Fibroblast of skin of right quadriceps (primary cell): ENCODE measurements at regions not wholly inside any gene's neighbourhood (a gene's known extent, or its start where the extent isn't known, plus 50 kb on each side); places are given as distances from the start of the nearest gene placed in this dataset.
"Not testable (repeated sequence)": the region's sequence is repeated elsewhere in the genome, so short reads cannot be mapped to it uniquely, and the experiment has no call there.

Source experiments
- DNase-seq: peaks from one replicate; pipeline ENCODE4 v3.0.0-alpha.2; 2013

DNA sequence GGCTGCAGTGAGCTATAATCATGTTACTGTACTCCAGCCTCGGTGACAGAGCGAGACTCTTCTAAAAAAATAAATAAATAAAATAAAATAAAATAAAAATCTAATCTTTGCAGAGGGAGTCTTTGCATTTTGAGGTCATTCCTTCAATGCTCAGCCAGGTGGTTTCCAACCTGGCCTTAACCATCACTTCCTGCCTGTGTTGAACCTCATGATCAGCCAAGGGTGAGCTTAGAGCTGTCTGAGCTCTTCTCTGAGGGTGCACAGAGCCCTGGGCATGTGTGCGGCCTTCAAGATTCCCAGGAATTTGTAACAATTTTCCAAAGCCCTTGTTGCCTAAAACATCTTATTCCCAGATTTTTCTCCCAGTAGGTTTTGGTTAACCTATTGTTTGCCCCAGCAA lies 94.3 kb downstream of the KCNJ12 start:
- DNase-seq = not testable (repeated sequence)

DNA sequence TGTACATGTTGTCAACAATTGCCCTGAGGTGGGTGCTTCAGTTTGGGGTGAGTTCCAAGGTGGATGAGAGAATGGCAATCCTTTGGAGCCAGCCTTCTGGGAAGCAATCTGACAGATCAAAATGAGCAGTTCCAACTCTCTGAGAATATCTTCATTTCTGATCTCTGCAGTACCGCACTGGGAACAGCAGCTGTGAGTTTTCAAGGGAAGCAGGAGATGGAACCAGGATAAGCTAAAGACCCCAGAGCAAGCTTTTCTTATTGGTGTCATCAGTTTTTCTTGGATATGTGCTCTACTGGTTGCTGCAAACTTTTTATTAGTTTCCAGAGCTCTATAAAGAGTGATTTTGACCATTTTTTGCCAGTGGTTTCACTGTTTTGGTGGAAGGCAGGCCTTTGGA lies 94.7 kb downstream of the KCNJ12 start:
- DNase-seq = no peak

DNA sequence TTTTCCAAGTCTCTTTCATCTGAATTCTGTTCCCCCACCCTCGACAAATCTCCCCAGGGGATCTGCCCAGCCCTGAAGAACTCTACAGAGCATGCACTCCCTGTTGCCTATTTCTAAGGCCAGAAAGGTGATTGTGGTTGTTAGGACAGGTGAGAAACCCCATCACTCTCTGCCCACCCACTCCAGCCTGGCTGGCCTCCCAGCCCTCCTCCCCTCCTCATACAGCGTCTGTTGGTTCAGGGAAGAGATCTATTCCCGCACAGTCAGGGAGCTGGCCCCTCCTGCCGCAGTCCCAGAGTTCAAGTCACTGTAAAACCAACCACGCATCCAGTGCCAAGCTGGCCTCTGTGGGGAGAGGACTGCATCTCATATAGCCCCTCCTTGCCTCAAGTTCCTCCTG lies 98.7 kb downstream of the KCNJ12 start:
- no peak for DNase-seq

DNA sequence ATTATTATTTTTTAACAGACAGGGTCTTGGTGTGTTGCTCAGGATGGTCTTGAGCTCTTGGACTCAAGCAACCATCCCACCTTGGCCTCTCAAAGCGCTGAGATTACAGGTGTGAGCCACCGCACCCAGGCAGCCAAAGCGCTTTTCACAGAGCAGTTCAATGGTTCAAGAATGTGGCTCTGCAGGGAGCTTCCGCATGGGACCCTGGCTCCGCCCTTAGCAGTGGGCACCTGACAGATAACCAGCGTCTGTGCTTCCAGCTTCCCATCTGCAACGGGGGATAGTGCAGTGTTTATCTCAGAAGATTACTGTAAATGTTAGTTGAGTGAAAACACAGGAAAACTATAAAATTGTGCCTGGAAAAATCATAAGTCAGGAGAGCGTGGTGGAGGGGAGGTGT lies 99.4 kb downstream of the KCNJ12 start:
- no peak for DNase-seq

DNA sequence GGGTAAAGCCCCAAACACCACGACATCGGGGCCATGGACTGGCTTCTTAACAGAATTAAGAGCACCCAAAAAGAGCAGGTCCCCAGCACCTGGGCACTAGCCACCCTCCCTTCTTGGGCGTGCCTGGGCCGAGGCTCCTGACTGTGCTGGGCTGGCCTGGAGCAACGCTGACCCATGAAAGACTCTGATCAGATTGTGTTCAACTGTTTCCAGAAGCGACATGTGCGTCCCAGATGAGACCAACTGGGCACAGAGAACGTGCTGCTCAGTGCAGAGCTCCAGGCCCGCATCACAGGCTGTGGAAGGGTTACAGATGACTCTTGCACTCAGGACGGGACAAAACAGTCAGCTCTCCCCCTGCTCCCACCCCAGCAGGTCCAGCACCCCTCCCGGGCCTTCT lies 100.7 kb downstream of the KCNJ12 start:
- DNase-seq = no peak

DNA sequence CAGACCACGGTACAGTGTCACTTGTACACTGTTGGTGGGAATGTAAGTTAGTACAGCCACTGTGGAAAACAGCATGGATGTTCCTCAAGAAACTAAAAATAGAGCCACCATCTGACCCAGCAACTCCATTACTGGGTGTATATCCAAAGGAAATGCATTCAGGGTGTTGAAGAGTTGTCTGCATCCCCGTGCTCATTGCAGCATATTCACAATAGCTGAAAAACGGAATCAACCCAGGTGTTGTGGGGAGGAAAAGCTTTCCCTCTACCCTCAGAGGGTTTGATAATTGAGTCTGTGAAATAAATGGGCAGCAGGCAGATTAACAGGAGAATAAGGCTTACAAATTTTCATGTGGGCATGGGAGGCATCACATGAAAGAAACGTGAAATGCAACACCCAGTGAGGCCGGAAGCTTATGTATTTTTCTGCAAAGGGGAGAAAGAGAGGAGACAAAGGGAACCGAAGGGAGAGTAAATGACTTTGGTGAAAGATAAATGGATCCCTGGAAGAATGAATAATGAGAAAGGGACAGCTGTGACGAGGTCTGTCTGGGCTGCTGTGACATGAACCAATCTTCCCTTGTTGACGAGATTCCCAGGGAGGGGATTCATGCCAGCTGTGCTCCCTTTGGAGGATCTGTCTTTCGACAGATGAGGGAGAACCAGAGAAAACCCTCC lies 106.2 kb downstream of the KCNJ12 start:
- no peak for DNase-seq

DNA sequence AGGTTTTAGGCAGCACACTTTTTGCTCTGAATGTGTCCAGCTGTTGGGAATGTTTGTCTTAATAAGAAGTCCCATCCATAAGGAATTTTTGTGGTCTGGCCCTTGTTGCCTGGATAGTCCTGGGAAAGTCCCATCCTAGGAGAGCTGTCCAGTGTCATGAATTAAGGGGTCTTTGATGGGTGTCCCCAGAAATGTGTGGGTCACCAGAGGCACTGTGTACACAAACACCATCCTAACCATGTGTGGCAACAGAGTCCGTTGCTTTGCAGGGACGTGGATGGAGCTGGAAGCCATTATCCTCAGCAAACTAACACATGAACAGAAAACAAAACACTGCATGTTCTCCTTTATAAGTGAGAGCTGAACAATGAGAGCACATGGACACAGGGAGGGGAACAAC lies 111.9 kb downstream of the KCNJ12 start:
- DNase-seq = not testable (repeated sequence)

DNA sequence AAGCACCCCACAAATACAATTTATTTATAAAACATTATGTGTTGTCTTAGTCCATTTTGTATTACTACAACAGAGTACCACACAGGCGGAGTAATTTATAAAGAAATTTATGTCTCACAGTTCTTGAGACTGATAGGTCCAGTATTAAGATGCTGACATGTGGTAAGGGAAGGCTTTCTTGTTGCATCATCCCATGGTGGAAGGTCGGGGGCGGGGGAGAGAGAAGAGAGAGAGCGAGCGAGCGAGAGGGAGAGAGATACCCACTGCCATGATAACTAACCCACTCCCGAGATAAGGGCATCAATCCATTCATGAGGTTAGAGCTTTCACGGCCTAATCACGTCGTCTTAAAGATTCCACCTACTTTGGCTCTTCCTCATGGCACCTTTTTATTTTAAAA lies 117.8 kb downstream of the KCNJ12 start:
- no peak for DNase-seq

- DNase-seq = no peak
Observed at GRCh38 chr17:21495281-21495680, 119.1 kb downstream of the KCNJ12 start.

DNA sequence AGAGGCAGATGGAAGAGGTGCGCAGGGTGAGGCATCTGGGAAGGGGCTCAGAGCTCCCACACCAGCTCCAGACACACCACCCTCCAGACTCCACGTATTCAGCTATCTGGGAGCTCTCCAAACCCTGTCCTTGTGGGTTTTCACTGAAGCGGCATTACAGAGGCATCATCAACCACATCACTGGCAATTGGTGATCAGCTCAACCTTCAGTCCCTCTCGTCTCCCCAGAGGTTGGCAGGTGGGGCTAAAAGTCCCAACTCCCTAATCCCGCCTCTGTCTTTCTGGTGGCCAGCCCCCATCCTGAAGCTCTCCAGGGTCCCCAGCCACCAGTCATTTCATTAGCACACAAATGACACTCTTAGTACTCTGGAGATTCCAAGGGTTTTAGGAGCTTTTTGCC lies 123.9 kb downstream of the KCNJ12 start:
- DNase-seq = no peak

DNA sequence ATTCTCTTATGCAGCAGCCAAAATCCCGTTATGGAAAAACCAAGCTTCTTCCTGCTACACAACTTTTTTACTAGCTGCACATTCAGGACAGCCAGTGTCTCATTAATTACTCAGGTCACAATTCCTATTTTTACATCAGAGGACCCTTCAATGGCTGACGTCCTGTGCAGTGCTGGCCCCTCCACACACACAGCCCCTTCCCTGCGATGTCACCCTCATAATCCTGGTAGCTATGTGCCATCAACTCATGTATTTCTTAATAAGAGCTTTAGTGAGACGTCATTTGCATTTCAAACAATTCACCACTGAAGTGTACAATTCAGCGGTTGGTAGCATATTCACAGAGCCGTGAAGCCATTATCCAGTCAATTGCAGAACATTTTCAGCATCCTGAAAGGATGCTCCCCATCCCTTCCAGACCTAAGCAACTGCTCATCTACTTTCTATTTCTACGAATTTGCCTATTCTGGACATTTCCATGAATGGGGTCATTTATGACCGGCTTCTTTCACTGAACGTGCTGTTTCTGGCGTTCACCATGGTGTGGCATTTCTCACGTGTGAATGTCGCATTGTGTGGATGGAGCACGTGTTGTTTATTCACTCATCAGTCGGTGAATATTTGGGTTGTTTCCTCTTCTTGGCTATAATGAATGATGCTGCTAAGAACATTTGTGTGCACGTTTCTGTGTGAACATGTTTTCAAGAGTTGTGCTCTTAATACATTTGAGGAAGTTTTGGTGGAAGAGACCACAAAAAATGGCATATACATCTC lies 126.0 kb downstream of the KCNJ12 start:
- DNase-seq = not testable (repeated sequence)

DNA sequence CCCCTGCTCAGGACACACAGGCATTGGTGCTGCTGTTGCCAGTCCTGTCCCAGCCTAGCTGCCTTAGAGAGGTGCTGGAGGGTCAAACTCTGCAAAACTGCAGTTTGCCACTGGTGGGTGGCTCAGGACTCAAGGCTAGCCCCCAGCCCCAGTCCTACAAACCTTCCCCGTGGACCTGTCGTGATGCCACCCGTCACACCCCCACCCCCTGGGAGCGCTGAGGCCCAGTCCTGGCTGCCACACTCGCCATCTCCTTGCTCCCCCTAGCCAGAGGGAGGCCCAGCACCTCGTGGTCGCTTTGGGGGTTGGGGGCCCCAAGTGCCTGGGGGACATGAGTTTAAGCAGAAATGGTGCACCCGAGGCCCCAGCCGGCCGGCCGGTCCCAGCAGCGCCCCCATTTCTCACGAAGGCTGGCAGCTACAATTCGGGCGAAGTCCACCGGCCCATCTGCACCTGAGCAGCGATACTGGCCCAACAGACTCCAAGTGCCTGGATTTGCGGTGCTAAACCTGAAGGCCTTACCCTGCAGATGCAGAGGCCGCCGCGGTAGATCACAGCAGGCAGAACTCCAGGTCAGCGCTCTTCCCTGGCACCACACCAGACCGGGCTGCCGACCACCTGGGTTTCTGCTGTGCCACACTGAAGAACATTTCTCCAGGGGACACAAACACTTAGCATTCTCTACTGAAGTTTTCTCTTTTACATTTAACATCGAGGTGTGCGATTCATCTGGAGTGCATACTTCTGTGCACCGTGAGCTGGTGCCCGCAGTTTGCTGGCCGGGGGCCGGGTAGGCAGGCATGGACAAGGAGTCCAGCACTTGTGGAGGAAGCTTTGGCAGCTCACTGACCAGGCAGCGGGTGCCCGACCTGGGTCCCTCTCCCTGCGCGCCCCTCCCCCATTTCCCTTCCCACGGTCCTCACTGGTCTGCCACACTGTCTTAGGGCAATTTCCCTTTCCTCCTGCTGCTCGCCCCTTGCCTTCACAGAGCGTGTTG lies 130.0 kb downstream of the KCNJ12 start:
- DNase-seq = no peak

GRCh38 chr17:21507806-21508205 lies 131.6 kb downstream of the KCNJ12 start:
- not testable (repeated sequence) for DNase-seq

GRCh38 chr17:21508211-21508610 lies 132.1 kb downstream of the KCNJ12 start:
- DNase-seq = no peak

- not testable (repeated sequence) for DNase-seq
Observed at GRCh38 chr17:21509356-21509755, 133.2 kb downstream of the KCNJ12 start.

GRCh38 chr17:21510686-21511362 lies 134.7 kb downstream of the KCNJ12 start:
- no peak for DNase-seq

DNA sequence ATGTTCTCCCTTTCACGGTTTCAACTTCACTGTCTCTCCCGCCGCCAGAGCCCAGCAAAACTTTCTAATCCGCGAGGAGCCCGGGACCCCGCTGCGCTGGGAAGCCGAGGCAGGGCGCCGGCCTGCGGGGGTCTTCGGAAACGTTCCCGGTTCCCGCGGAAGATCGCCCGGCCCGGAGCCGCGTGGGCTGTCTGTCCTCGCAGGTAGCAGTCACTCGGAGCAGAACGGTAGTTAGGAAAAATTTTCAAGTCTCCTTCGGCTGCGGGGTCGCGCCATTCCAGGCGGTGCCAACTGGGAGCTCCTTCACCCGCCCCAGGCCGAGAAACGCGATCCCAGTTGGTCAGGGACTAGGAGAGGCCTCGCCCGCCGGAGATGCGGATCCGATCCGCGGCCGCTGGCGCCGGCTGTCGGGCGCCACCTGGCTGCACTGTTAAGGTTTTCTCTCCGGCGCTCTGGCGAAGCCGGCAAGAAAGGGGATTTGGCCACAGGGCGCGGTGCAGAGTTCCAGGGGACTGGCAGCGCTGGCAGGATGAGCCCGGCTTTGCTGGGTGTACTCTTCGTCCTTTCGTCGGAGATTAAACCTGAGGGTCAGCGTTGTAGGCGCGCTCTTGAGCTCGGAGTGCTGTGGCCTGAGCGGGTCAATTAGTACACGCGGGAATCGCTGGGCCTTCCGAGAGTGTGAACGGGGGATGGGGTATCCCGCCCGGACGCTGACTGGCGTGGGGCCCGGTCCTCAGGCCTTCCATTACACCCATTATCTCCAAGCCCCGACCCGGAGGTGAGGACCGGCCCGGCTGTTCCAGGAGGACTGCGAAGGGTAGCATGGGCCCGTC lies 135.4 kb downstream of the KCNJ12 start:
- peak; percentile 80 for DNase-seq

DNA sequence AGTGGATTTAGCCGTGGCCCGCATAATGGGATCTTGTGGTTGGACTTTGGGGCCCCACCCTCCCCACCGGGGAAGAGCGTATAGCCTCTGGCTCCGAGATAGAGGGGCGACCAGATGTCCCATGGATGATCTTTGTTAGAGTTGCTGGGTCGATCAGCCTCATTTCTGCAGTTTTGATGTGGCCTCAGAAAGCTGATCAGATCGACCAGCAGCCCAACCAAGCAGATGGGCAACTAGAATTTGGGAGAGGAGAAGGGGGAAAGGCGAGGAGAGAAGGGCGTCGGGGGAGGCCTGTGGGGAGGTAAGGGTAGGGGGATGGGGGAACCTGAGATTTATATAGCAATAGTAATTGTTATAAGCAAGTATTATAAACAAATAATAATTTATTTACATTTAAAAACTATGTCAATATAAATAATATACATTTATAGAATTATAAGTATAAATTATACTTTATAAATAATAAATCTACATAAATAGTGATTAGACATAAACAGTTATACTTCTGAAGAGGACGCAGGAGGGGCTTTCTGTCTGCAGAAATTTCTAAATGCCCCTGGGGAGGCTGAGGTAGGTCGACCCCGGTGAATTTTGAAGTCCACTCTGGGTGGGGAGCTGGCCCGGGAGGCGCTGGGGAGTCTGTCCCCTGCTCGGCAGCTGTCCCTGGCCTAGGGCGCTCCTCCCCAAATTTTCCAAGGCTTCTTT lies 136.3 kb downstream of the KCNJ12 start:
- no peak for DNase-seq

DNA sequence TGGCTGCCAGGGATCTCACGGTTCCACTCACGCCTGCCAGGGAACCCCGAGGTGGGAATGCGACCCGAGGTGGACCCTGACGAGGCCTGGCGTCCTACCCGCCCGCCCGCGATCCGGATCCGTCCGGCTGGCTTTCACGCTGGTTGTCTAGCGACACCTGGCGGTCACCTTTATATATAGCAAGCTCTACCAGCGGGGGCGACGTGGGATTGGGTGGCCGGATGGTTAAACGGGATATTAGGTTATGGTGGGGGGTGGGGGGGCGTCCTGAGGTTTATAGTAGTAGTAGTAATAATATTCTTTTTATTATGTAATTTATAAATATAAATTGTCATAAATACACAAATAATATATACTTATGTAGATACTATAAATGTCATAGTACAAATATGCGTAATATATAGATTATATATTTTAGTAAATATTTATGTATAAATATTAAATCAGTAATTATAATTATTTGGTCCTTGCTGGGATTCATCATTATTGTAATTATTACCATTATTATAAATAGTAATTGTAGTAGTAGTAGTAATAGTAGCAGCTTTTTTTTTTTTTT lies 136.9 kb downstream of the KCNJ12 start:
- DNase-seq = peak; percentile 65

GRCh38 chr17:21514567-21514966 lies 138.4 kb downstream of the KCNJ12 start:
- DNase-seq = not testable (repeated sequence)
